Smooth muscle cell (in vitro differentiated cells): ENCODE measurements at regions not wholly inside any gene's neighbourhood (a gene's known extent, or its start where the extent isn't known, plus 50 kb on each side); places are given as distances from the start of the nearest gene placed in this dataset.

ENCODE experiments used
- DNase-seq: peaks from one replicate; lab custom pipeline; 2025; ENCODE audit not compliant: unreplicated experiment; lab: John Stamatoyannopoulos, UW
- H2AFZ ChIP-seq: fragments of 200-600 bp; sonication (generic); 2 replicates; pipeline ENCODE4 v1.6.0; 2016; ENCODE audit warnings: antibody characterized with exemption, low read depth, mild to moderate bottlenecking
- H3F3A ChIP-seq: fragments of 200-600 bp; sonication (generic); 2 replicates; pipeline ENCODE4 v1.6.0; 2017; ENCODE audit warnings: antibody characterized with exemption, low read depth
- H3K27ac ChIP-seq: fragments of 200-600 bp; sonication (generic); 2 replicates; pipeline ENCODE4 v1.5.1; 2016; ENCODE audit warnings: low read depth, mild to moderate bottlenecking
- H3K27me3 ChIP-seq: fragments of 200-600 bp; sonication (generic); 2 replicates; pipeline ENCODE4 v1.6.1; 2016; ENCODE audit warnings: low read depth, mild to moderate bottlenecking
- H3K36me3 ChIP-seq: fragments of 200-600 bp; sonication (generic); 2 replicates; pipeline ENCODE4 v1.5.1; 2016; ENCODE audit warnings: low read depth
- H3K4me1 ChIP-seq: fragments of 200-600 bp; sonication (generic); 2 replicates; pipeline ENCODE4 v1.5.1; 2016; ENCODE audit warnings: low read depth
- H3K4me2 ChIP-seq: fragments of 200-600 bp; sonication (generic); 2 replicates; pipeline ENCODE4 v1.6.0; 2016; ENCODE audit warnings: mild to moderate bottlenecking
- H3K4me3 ChIP-seq: fragments of 200-600 bp; sonication (generic); 2 replicates; pipeline ENCODE4 v1.5.1; 2016; ENCODE audit warnings: mild to moderate bottlenecking
- H3K79me2 ChIP-seq: fragments of 200-600 bp; sonication (generic); 2 replicates; pipeline ENCODE4 v1.6.0; 2016; ENCODE audit warnings: low read depth, mild to moderate bottlenecking
- H3K9ac ChIP-seq: fragments of 200-600 bp; sonication (generic); 2 replicates; pipeline ENCODE4 v1.6.0; 2016; ENCODE audit warnings: low read depth
- H3K9me3 ChIP-seq: fragments of 200-600 bp; sonication (generic); replicated peaks from 2 replicates; pipeline ENCODE4 v1.5.1; 2016; ENCODE audit warnings: low read depth
- H4K20me1 ChIP-seq: fragments of 200-600 bp; sonication (generic); 2 replicates; pipeline ENCODE4 v1.6.0; 2016; ENCODE audit warnings: low read depth
- WGBS: methylation state at CpG from one replicate; pipeline ENCODE4 v1.1.7; 2016; ENCODE audit warnings: low lambda C conversion rate; 5-methylcytosine and 5-hydroxymethylcytosine counted together
- TF ChIP-seq, protein P1 (sequence below): fragments of 200-600 bp; sonication (generic); IDR thresholded peaks from 2 replicates; pipeline ENCODE4 v1.5.1; 2017; ENCODE audit warnings: borderline replicate concordance, mild to moderate bottlenecking, antibody characterized with exemption; ENCODE audit not compliant: insufficient read depth, poor library complexity, severe bottlenecking

DNA sequence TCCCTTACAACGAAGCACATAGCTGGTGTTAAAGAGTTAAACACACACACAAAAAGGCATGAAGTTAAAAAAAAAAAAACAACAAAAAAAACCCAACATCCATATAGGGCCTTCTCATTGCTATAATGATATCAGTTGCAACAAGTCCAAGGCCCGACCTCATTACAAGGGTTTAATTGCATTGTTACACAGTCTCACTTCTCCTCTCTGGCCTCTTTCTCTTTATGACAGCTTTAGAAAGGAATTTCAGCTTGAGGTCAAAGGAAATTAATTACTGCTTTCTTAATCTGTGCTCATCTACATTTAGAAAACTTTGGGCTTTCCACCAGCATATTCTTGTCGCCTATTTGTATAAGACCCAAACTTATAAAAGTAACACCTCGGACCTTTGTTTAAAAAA lies 342.1 kb downstream of the NR2F2 start:
- Histone ChIP-seq H3K27me3 (peaks cover 8% of the 10 kb centered on the region), H3K9ac (no peak overlapping the region), H3K4me2 (no peak overlapping the region), H3K36me3 (no peaks in the 10 kb centered on the region), H3K27ac (no peak overlapping the region), H3K79me2 (no peaks in the 10 kb centered on the region), H2AFZ (no peak overlapping the region), H3K4me1 (no peaks in the 10 kb centered on the region), H3K4me3 (no peak overlapping the region), H3F3A (no peaks in the 10 kb centered on the region), H3K9me3 (no peaks in the 10 kb centered on the region), H4K20me1 (no peaks in the 10 kb centered on the region)
- TF ChIP-seq, protein P1, sequence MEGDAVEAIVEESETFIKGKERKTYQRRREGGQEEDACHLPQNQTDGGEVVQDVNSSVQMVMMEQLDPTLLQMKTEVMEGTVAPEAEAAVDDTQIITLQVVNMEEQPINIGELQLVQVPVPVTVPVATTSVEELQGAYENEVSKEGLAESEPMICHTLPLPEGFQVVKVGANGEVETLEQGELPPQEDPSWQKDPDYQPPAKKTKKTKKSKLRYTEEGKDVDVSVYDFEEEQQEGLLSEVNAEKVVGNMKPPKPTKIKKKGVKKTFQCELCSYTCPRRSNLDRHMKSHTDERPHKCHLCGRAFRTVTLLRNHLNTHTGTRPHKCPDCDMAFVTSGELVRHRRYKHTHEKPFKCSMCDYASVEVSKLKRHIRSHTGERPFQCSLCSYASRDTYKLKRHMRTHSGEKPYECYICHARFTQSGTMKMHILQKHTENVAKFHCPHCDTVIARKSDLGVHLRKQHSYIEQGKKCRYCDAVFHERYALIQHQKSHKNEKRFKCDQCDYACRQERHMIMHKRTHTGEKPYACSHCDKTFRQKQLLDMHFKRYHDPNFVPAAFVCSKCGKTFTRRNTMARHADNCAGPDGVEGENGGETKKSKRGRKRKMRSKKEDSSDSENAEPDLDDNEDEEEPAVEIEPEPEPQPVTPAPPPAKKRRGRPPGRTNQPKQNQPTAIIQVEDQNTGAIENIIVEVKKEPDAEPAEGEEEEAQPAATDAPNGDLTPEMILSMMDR, result no peak
- WGBS, result 86% methylated on average over 4 of the region's 4 CpGs
- no peak for DNase-seq

DNA sequence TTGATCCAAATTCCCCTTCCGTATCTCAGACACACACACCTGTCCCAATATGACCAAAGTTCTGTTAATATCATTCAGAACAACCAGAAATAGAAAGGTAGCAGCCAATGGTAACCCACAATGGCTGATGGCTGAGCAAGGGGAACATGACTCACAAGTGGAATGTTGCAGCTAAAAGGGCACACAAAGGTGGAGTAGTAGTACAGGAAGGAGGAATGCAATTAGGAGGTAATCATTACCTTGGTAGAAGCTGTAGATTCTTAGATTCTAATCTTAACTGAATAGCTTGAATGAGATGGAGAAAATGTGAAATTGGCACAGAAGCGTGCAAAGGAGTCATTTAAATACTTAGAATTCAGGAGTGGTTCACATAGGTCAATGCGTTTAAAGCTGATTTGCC lies 347.9 kb downstream of the NR2F2 start:
- Histone ChIP-seq H3K27ac (no peak overlapping the region), H3K4me2 (no peak overlapping the region), H3K9ac (no peak overlapping the region), H3K4me1 (no peaks in the 10 kb centered on the region), H3K79me2 (no peaks in the 10 kb centered on the region), H3K9me3 (no peaks in the 10 kb centered on the region), H4K20me1 (no peaks in the 10 kb centered on the region), H2AFZ (no peak overlapping the region), H3K27me3 (peaks cover 16% of the 10 kb centered on the region), H3F3A (no peaks in the 10 kb centered on the region), H3K4me3 (no peak overlapping the region), H3K36me3 (no peaks in the 10 kb centered on the region)
- TF ChIP-seq, protein P1, result no peak
- WGBS, result 92% methylated on average over 3 of the region's 3 CpGs
- DNase-seq, result no peak

DNA sequence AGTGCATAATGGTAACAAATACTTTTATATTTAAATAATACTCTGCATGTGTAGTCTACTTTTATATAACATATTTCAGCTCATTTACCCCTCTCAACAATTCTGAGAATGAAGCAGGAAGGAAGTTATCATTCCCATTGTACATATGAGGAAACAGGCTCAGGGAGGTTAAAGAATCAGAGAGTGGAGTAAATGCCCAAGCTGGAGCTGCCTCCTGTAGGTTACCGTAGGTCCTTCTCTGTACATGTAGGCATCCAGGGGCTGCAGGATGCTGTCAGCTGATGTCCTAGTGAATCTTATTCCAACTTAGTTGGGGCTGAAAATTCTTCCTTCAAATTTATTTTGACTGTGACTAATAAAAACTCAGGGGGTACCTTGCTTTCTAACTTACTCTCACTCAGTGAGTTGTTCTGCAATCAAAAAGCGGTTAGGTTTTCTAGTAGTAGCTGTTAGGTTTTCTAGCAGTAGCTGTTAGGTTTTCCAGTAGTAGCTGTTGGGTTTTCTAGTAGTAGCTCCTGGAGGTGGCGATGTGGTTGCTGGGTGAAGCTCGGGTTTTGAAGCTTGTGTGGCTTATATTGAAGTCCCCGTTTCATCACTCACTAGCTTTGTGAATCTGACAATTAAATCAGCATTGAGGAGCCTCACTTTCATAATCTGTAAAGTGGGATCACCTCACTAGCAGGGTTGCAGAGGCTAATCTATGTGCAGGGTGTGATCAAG lies 357.0 kb downstream of the NR2F2 start:
- TF ChIP-seq, protein P1, result no peak
- no peaks in the 10 kb centered on the region for H3K79me2 ChIP-seq
- no peaks in the 10 kb centered on the region for H4K20me1 ChIP-seq
- H3K9ac ChIP-seq, result no peak overlapping the region
- DNase-seq, result no peak
- peaks cover 22% of the 10 kb centered on the region for H3K27me3 ChIP-seq
- H3K27ac ChIP-seq, result no peak overlapping the region
- no peaks in the 10 kb centered on the region for H3F3A ChIP-seq
- H2AFZ ChIP-seq, result no peak overlapping the region
- no peak overlapping the region for H3K4me3 ChIP-seq
- H3K4me2 ChIP-seq, result no peak overlapping the region
- H3K36me3 ChIP-seq, result no peaks in the 10 kb centered on the region
- H3K4me1 ChIP-seq, result no peaks in the 10 kb centered on the region
- WGBS, result 88% methylated on average over 5 of the region's 5 CpGs
- no peaks in the 10 kb centered on the region for H3K9me3 ChIP-seq

DNA sequence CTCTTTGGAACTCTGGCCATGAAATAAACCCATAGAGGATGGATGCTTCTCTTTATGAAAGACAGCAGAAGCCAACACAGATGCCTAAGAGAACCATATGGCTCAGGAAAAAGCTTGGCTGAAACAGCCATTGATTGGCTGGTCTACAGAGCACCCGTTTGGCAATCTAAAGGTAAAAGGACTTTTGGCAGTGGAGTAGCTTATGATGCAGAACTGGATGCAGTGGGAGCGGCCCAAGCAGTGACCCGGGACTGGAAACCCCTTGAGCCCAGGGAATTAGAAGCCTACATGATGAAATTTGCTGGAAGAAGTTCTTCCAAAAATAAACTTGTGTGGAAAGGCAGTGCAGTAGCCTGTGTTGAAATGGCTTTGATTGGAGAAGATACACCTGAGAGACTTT lies 360.2 kb downstream of the NR2F2 start:
- no peak overlapping the region for H3K27ac ChIP-seq
- 91% methylated on average over 3 of the region's 3 CpGs for WGBS
- peaks cover 22% of the 10 kb centered on the region for H3K27me3 ChIP-seq
- H3F3A ChIP-seq, result peaks cover 17% of the 10 kb centered on the region
- H2AFZ ChIP-seq, result no peak overlapping the region
- DNase-seq, result no peak
- no peaks in the 10 kb centered on the region for H4K20me1 ChIP-seq
- no peaks in the 10 kb centered on the region for H3K9me3 ChIP-seq
- peaks cover 29% of the 10 kb centered on the region for H3K4me1 ChIP-seq
- no peak overlapping the region for H3K4me3 ChIP-seq
- H3K4me2 ChIP-seq, result no peak overlapping the region
- TF ChIP-seq, protein P1, result no peak
- H3K79me2 ChIP-seq, result no peaks in the 10 kb centered on the region
- no peaks in the 10 kb centered on the region for H3K36me3 ChIP-seq
- H3K9ac ChIP-seq, result no peak overlapping the region
